Muscle layer of duodenum (tissue), 2 donors: ENCODE measurements at regions not wholly inside any gene's neighbourhood (a gene's known extent, or its start where the extent isn't known, plus 50 kb on each side); places are given as distances from the start of the nearest gene placed in this dataset.

ENCODE experiments used
- H3K27ac ChIP-seq: one replicate; pipeline ENCODE4 v1.7.0; 2013; ENCODE audit warnings: mild to moderate bottlenecking, low read length
- H3K27me3 ChIP-seq: one replicate; pipeline ENCODE4 v1.7.0; 2013; ENCODE audit warnings: low read depth, mild to moderate bottlenecking, control low read depth, low read length
- H3K36me3 ChIP-seq, 2 donors: one replicate each; pipeline ENCODE4 v1.7.0; 2013; ENCODE audit warnings: low read length in 2 of 2, control low read depth in 1 of 2, mild to moderate bottlenecking in 1 of 2; ENCODE audit not compliant: insufficient read depth in 2 of 2, control insufficient read depth in 1 of 2
- H3K4me1 ChIP-seq, 2 donors: one replicate each; pipeline ENCODE4 v1.7.0; 2013; ENCODE audit warnings: low read length in 2 of 2, mild to moderate bottlenecking in 2 of 2, control low read depth in 1 of 2, moderate library complexity in 1 of 2; ENCODE audit not compliant: insufficient read depth in 2 of 2, control insufficient read depth in 1 of 2
- H3K4me3 ChIP-seq, 2 donors: one replicate each; pipeline ENCODE4 v1.7.0; 2013; ENCODE audit warnings: low read length in 2 of 2, low read depth in 1 of 2, mild to moderate bottlenecking in 1 of 2
- H3K9me3 ChIP-seq, 2 donors: one replicate each; pipeline ENCODE4 v1.7.0; 2013; ENCODE audit warnings: low read length in 2 of 2, control low read depth in 1 of 2, mild to moderate bottlenecking in 1 of 2; ENCODE audit not compliant: control insufficient read depth in 1 of 2
- donor health status: healthy.

- Histone ChIP-seq H3K9me3 (no peaks in the 10 kb centered on the region), H3K27ac (no peak overlapping the region), H3K27me3 (no peaks in the 10 kb centered on the region), H3K4me3 (no peak overlapping the region), H3K36me3 (no peaks in the 10 kb centered on the region), H3K4me1 (no peaks in the 10 kb centered on the region)
Observed at GRCh38 chr3:23067116-23067515, 136.0 kb upstream of the UBE2E2 start.

GRCh38 chr3:23068016-23068728 is 135.0 kb upstream of the UBE2E2 start:
- no peaks in the 10 kb centered on the region for H3K27me3 ChIP-seq
- no peaks in the 10 kb centered on the region for H3K9me3 ChIP-seq
- H3K4me1 ChIP-seq = no peaks in the 10 kb centered on the region
- H3K27ac ChIP-seq = no peak overlapping the region
- no peaks in the 10 kb centered on the region for H3K36me3 ChIP-seq
- no peak overlapping the region for H3K4me3 ChIP-seq

- no peak overlapping the region for H3K27ac ChIP-seq
Observed at GRCh38 chr3:23071296-23071695, 131.8 kb upstream of the UBE2E2 start.

GRCh38 chr3:23071758-23072157 is 131.4 kb upstream of the UBE2E2 start:
- Histone ChIP-seq H3K27me3 (no peaks in the 10 kb centered on the region), H3K27ac (no peak overlapping the region), H3K4me3 (no peak overlapping the region), H3K36me3 (no peaks in the 10 kb centered on the region), H3K9me3 (no peaks in the 10 kb centered on the region), H3K4me1 (peaks cover 7 to 15% of the 10 kb centered on the region in 2 donors)

More at GRCh38 chr3:23071296-23071695, 131.8 kb upstream of the UBE2E2 start:
- no peak overlapping the region for H3K4me3 ChIP-seq
- H3K9me3 ChIP-seq = no peaks in the 10 kb centered on the region
- H3K27me3 ChIP-seq = no peaks in the 10 kb centered on the region
- no peaks in the 10 kb centered on the region for H3K36me3 ChIP-seq
- peaks cover 7 to 15% of the 10 kb centered on the region in 2 donors for H3K4me1 ChIP-seq

- H3K36me3 ChIP-seq = no peaks in the 10 kb centered on the region
- H3K4me3 ChIP-seq = no peak overlapping the region
Observed at GRCh38 chr3:23072693-23073092, 130.4 kb upstream of the UBE2E2 start.

GRCh38 chr3:23073724-23074305 is 129.3 kb upstream of the UBE2E2 start:
- Histone ChIP-seq H3K9me3 (no peaks in the 10 kb centered on the region), H3K36me3 (no peaks in the 10 kb centered on the region), H3K27me3 (no peaks in the 10 kb centered on the region), H3K27ac (no peak overlapping the region), H3K4me1 (peaks cover 7 to 15% of the 10 kb centered on the region in 2 donors), H3K4me3 (no peak overlapping the region)

More at GRCh38 chr3:23072693-23073092, 130.4 kb upstream of the UBE2E2 start:
- H3K27me3 ChIP-seq = no peaks in the 10 kb centered on the region
- peaks cover 7 to 15% of the 10 kb centered on the region in 2 donors for H3K4me1 ChIP-seq
- H3K9me3 ChIP-seq = no peaks in the 10 kb centered on the region
- no peak overlapping the region for H3K27ac ChIP-seq

- H3K9me3 ChIP-seq = no peaks in the 10 kb centered on the region
- no peak overlapping the region for H3K27ac ChIP-seq
- no peaks in the 10 kb centered on the region for H3K27me3 ChIP-seq
- no peaks in the 10 kb centered on the region for H3K36me3 ChIP-seq
- peaks cover 7 to 15% of the 10 kb centered on the region in 2 donors for H3K4me1 ChIP-seq
- H3K4me3 ChIP-seq = no peak overlapping the region
Observed at GRCh38 chr3:23075496-23075895, 127.6 kb upstream of the UBE2E2 start.

GRCh38 chr3:23076437-23076836 is 126.7 kb upstream of the UBE2E2 start:
- Histone ChIP-seq H3K9me3 (no peaks in the 10 kb centered on the region), H3K4me1 (peaks cover 7 to 15% of the 10 kb centered on the region in 2 donors), H3K4me3 (no peak overlapping the region), H3K27ac (no peak overlapping the region), H3K27me3 (no peaks in the 10 kb centered on the region), H3K36me3 (no peaks in the 10 kb centered on the region)

- H3K9me3 ChIP-seq = no peaks in the 10 kb centered on the region
- no peak overlapping the region for H3K27ac ChIP-seq
- no peak overlapping the region for H3K4me3 ChIP-seq
- no peaks in the 10 kb centered on the region for H3K27me3 ChIP-seq
- no peaks in the 10 kb centered on the region for H3K36me3 ChIP-seq
- peaks cover 7 to 15% of the 10 kb centered on the region in 2 donors for H3K4me1 ChIP-seq
Observed at GRCh38 chr3:23077126-23077525, 126.0 kb upstream of the UBE2E2 start.

- Histone ChIP-seq H3K27ac (no peak overlapping the region), H3K4me1 (peaks cover 7 to 15% of the 10 kb centered on the region in 2 donors), H3K9me3 (no peaks in the 10 kb centered on the region), H3K27me3 (no peaks in the 10 kb centered on the region), H3K4me3 (no peak overlapping the region), H3K36me3 (no peaks in the 10 kb centered on the region)
Observed at GRCh38 chr3:23078735-23079134, 124.4 kb upstream of the UBE2E2 start.

GRCh38 chr3:23079976-23080375 is 123.2 kb upstream of the UBE2E2 start:
- peak overlapping the region; percentile 36 to 42 for H3K4me3 ChIP-seq
- no peaks in the 10 kb centered on the region for H3K36me3 ChIP-seq
- H3K9me3 ChIP-seq = no peaks in the 10 kb centered on the region
- H3K27ac ChIP-seq = no peak overlapping the region
- no peaks in the 10 kb centered on the region for H3K27me3 ChIP-seq
- peaks cover 7 to 11% of the 10 kb centered on the region in 2 donors for H3K4me1 ChIP-seq
